Lower lobe of right lung (tissue), 2 donors: ENCODE measurements at regions not wholly inside any gene's neighbourhood (a gene's known extent, or its start where the extent isn't known, plus 50 kb on each side); places are given as distances from the start of the nearest gene placed in this dataset.
A peak's percentile ranks its signal among the peaks of the same experiment; 100 is the strongest.
"Not testable (repeated sequence)": the region's sequence is repeated elsewhere in the genome, so short reads cannot be mapped to it uniquely, and the experiment has no call there.

ENCODE experiments used
- ATAC-seq, 2 donors: fragments of 200-7000 bp; cut with Tn5 transposase; one replicate each; pipeline ENCODE4 v1.9.1; 2020 to 2022; ENCODE audit warnings: mild to moderate bottlenecking in 2 of 2, moderate library complexity in 2 of 2
- DNase-seq: peaks from one replicate; pipeline ENCODE4 v3.0.0-alpha.2; 2020
- H3K27ac ChIP-seq: fragments of 200-600 bp; one replicate; pipeline ENCODE4 v1.8.0; 2022
- H3K27me3 ChIP-seq: fragments of 200-600 bp; one replicate; pipeline ENCODE4 v1.8.0; 2022; ENCODE audit warnings: low read depth
- H3K36me3 ChIP-seq: fragments of 200-600 bp; one replicate; pipeline ENCODE4 v1.8.0; 2022; ENCODE audit warnings: mild to moderate bottlenecking
- H3K4me1 ChIP-seq: fragments of 200-600 bp; one replicate; pipeline ENCODE4 v1.8.0; 2022
- H3K4me3 ChIP-seq: fragments of 200-600 bp; one replicate; pipeline ENCODE4 v1.8.0; 2022; ENCODE audit warnings: mild to moderate bottlenecking
- H3K9me3 ChIP-seq: fragments of 200-600 bp; one replicate; pipeline ENCODE4 v1.8.0; 2022
- intact Hi-C: fragments of 100-400 bp; cut with DNase I; formaldehyde crosslinking; loops from one replicate; pipeline ENCODE4 v1.11.0; 2022
- donor health status: DM: no; HTN: yes; CAD: no; lungs with severe emphysema.

DNA sequence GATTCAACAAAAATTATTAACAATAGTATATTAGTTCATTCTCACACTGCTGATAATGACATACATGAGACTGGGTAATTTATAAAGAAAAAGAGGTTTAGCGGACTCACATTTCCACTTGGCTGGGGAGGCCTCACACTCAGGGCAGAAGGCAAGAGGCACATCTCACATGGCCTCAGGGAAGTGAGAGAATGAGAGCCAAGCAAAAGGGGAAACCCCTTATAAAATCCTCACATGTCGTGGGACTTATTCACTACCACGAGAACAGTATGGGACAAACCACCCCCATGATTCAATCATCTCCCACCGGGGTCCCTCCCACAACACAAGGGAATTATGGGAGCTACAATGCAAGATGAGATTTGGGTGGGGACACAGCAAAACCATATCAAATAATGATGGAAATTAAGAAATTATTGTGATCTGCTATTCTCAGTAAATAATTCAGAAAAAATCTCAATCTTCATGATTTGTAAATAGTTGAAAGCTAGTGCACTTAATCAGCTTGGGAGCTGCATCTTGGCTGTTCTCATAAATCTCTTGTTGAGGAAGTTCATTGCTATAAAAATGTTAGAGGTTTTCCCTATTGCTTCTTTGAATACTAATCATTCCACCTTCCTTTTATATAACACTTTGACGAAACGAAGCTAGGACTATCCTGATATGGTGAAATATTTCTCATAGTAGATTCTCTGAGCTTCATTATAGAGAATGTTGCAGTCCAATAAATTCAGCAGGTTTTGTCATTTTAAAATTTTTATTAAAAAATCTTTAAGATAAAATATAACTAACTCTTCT, 179.2 kb downstream of the SPDYE17 start:
- H3K27ac ChIP-seq, H3K27me3 ChIP-seq, H3K9me3 ChIP-seq, DNase-seq, intact Hi-C loops, H3K4me3 ChIP-seq, H3K4me1 ChIP-seq, ATAC-seq, H3K36me3 ChIP-seq: not testable (repeated sequence)

DNA sequence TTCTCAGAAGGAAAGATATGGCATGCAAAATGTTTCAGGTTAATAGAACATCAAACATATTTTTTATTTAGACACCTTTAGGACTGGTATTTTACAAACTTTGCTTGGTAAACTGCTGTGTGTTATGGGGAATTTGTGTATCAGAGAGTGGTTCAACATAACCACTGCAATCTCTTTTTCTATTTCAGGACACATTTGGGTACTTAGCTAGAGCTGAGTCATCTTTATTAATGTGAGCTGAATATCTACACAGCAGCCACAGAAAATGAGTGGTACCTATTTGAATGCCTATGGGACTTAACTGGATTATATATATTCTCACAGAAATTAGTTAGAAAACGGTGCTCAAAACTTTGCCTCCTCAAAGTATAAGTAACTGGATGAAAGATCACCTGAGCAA, 179.8 kb downstream of the SPDYE17 start:
- intact Hi-C loops, DNase-seq, ATAC-seq: not testable (repeated sequence)

GRCh38 chr7:76851617-76852016, 180.5 kb downstream of the SPDYE17 start:
- H3K4me1 ChIP-seq, H3K4me3 ChIP-seq, H3K36me3 ChIP-seq, DNase-seq, ATAC-seq, H3K27me3 ChIP-seq, intact Hi-C loops, H3K9me3 ChIP-seq, H3K27ac ChIP-seq: not testable (repeated sequence)

More for the DNA sequence above, 179.8 kb downstream of the SPDYE17 start:
- H3K4me3 ChIP-seq, H3K4me1 ChIP-seq, H3K9me3 ChIP-seq, H3K27ac ChIP-seq, H3K36me3 ChIP-seq, H3K27me3 ChIP-seq: not testable (repeated sequence)

DNA sequence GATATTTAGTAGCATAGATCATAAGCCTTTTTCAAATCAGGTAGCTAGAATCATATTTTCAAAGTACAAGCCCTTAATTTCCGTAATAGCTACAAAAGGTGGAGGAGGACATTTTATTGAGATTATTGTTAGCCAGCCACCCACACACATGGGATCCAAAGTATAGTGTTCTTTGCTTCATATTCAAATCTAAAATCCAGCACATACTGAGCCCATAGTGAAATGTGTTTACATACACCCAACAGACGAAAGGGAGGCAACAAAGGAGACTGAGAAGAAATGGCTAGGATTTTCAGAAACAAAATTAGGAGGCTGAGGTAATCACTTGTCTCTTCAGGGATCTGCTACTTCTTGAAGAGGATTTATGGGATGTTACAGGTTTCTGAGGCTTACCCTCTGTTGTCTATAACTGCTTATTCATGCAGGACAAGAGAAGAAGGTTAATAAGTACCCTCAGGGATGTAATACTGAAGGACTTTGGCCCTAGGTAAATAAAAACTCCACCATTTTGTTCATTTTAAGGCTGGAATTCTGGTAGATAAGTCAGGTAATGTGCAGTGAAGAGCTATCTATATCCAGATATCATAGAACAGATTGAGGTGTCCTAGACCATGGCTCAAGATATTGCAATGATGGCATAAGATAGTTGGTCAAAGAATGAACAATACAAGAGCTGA, 182.1 kb downstream of the SPDYE17 start:
- intact Hi-C loops, H3K36me3 ChIP-seq, H3K9me3 ChIP-seq, H3K27me3 ChIP-seq, DNase-seq, ATAC-seq, H3K27ac ChIP-seq, H3K4me3 ChIP-seq, H3K4me1 ChIP-seq: not testable (repeated sequence)

DNA sequence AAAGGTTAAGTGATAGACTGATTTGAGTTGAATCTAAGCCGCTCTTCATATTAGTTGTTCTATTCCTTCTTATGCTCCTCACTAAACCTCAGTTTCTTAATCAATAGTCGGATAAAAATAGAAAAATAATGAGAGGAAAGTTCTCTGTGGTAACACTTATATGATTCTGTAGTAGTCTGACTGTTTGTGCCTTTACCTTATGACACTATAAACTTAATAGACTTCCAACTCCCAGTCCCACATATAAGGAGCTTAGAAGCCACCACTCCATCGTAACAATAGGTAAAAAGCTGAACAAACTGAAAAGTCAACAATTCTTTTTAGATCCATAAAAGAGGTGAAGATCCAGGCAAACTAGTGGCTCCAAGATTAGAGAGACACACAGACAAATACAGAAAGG, 192.3 kb downstream of the SPDYE17 start:
- ATAC-seq, H3K27ac ChIP-seq, DNase-seq, intact Hi-C loops, H3K4me1 ChIP-seq, H3K36me3 ChIP-seq, H3K4me3 ChIP-seq, H3K27me3 ChIP-seq, H3K9me3 ChIP-seq: not testable (repeated sequence)

DNA sequence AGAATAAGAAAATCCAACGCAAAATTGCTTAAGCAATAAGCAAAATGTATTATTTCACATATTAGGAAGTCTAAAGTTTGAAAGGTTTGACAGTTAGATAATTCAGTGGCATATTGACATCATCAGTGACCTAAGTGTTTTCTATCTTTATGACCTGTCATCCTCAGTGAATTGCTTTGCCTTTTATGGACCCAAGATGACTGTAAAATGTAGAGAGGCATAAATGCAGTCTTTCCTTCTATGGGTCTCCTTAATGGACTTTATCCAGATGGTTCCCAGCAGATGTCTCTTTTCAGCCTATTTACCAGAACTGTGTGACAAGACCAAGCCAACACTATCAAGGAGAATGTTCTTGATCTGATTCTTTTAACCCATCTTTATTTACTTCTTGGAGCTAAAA, 192.9 kb downstream of the SPDYE17 start:
- ATAC-seq, H3K27ac ChIP-seq, H3K9me3 ChIP-seq, H3K36me3 ChIP-seq, H3K4me3 ChIP-seq, intact Hi-C loops, H3K4me1 ChIP-seq, H3K27me3 ChIP-seq, DNase-seq: not testable (repeated sequence)

- ATAC-seq, H3K36me3 ChIP-seq, H3K27me3 ChIP-seq, H3K27ac ChIP-seq, H3K4me1 ChIP-seq, DNase-seq, H3K9me3 ChIP-seq, intact Hi-C loops, H3K4me3 ChIP-seq: not testable (repeated sequence)
These were observed 193.8 kb downstream of the SPDYE17 start for GRCh38 chr7:76838357-76838756.

DNA sequence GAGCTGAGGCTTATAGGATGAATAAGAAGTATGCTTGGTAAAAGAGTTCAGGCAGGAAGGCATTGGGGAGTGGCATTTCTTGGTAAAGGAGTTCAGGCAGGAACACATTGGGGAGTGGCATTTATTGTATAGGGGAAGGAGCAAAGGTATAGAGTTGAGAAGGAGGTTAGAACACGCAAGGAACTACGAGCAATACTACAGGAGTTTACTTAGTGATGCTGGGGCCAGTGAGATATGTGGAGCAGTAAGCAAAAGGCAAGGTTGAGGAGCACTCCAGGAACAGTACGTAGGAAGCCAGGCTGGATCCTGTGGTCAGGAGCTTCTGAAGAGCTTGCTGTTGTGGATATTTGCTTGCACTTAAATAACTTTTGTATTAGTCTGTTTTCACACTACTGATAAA, 202.2 kb upstream of the POMZP3 start:
- H3K27ac ChIP-seq, H3K9me3 ChIP-seq, H3K36me3 ChIP-seq, DNase-seq, ATAC-seq, intact Hi-C loops, H3K27me3 ChIP-seq, H3K4me1 ChIP-seq, H3K4me3 ChIP-seq: not testable (repeated sequence)

DNA sequence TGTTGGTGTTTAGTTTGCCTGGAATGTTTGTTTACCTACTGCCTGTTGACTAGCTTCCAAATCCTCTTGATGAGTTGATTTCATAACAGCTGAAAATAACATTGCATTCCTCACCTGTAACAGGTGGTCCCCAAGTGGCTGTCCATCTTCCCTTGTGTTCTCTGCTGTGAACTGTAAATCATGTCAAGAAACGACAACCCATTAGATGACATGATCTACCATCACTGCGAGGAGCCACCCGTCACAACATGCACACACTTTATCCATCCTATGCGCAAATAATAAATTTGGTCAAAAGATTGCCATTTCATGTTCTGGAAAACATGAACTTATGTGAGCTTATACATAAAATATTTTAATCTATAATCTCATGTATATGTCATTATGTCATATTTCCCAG, 199.1 kb upstream of the POMZP3 start:
- H3K4me3 ChIP-seq, H3K4me1 ChIP-seq, intact Hi-C loops, H3K9me3 ChIP-seq, ATAC-seq, H3K36me3 ChIP-seq, H3K27me3 ChIP-seq, DNase-seq, H3K27ac ChIP-seq: not testable (repeated sequence)

DNA sequence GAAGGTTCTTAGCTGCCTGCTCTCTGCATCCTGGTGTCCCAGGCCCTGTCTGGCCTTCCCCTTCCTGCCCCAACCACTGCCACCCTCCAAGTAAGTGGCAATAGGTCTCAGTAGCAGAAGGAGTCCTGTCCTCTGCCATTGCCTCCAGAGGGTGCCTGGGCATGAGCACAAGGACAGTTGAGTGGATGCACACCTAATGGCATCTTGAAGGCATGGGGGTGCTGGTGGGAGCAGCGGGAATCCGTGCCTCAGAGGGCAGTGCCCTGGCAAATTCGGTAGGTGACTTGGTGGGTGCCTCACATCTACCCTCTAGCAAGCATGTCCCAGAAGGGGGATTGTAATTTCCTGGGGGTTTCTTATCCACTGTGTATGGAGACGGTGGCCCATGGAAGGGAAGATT, 182.8 kb upstream of the POMZP3 start:
- intact Hi-C loops, H3K27ac ChIP-seq, H3K4me3 ChIP-seq, H3K27me3 ChIP-seq, H3K9me3 ChIP-seq, H3K36me3 ChIP-seq, H3K4me1 ChIP-seq, DNase-seq, ATAC-seq: not testable (repeated sequence)

DNA sequence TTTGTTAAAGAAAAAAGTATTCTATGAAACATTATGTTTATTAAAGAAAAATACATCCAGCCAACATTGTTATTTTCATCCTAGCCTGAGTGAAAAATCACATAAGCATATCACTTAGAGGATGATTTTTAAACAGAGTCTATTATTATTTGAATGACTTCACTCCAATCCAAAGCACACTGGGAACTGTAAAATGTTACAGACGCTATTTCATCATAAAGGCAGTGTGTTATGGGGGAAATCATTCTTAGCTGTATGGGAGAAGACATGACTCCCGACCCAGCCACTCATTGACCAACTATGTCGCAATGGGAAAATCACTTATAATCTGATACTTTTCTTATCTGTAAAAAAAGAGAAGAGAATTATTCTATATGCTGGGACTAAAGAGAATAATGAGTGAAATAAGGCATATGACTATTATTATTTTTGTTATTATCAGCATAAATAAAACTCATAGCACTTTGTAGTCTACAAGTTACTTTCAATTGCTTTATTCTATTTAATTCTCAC, 180.6 kb upstream of the POMZP3 start:
- intact Hi-C loops, H3K36me3 ChIP-seq, H3K27me3 ChIP-seq, H3K4me1 ChIP-seq, H3K9me3 ChIP-seq, ATAC-seq, DNase-seq, H3K4me3 ChIP-seq, H3K27ac ChIP-seq: not testable (repeated sequence)

DNA sequence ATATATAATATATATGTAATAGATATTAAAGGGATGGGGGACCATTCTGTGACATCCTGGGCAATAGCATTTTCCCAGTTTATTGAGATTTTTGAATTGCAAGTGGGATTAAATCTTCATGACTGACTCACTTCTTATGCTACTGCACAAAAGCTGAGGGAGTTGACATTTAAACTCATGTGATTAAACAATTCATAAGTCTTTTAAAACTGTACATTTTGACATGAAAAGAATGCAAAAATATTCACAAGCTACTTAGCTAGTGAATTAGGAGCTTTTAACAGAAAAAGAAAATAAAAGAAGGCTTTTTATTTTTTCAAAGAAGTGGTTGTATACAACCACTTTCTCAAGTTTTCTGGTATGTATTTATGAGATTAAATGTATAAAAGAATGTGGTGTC, 179.4 kb upstream of the POMZP3 start:
- DNase-seq, H3K4me1 ChIP-seq, H3K4me3 ChIP-seq, ATAC-seq, H3K36me3 ChIP-seq, H3K9me3 ChIP-seq, intact Hi-C loops, H3K27ac ChIP-seq, H3K27me3 ChIP-seq: not testable (repeated sequence)

- DNase-seq, H3K27ac ChIP-seq, H3K4me3 ChIP-seq, H3K4me1 ChIP-seq, H3K27me3 ChIP-seq, H3K9me3 ChIP-seq, H3K36me3 ChIP-seq, intact Hi-C loops: not testable (repeated sequence)
- peak in 1 of 2 donors; percentile 53 for ATAC-seq
These were observed 178.9 kb upstream of the POMZP3 start for GRCh38 chr7:76806010-76806409.

- H3K27me3 ChIP-seq, H3K4me1 ChIP-seq, intact Hi-C loops, ATAC-seq, H3K27ac ChIP-seq, H3K9me3 ChIP-seq, H3K4me3 ChIP-seq, DNase-seq, H3K36me3 ChIP-seq: not testable (repeated sequence)
These were observed 178.2 kb upstream of the POMZP3 start for GRCh38 chr7:76805262-76805661.
